ENCODE measurements at regions not wholly inside any gene's neighbourhood (a gene's known extent, or its start where the extent isn't known, plus 50 kb on each side); places are given as distances from the start of the nearest gene placed in this dataset.

- ATAC-seq, result no peak
- intact Hi-C loops (cut with DNase I), result no loop called here
- TF ChIP-seq CTCF (IDR thresholded peaks at IDR 0.05), result no peak
- no peak overlapping the region for H3K4me3 ChIP-seq
- H3K27ac ChIP-seq, result no peak overlapping the region
- H3K36me3 ChIP-seq, result no peaks in the 10 kb centered on the region
- H3K27me3 ChIP-seq, result peaks cover 0 to 49% (median 0%) of the 10 kb centered on the region in 7 donors
- H3K4me1 ChIP-seq, result no peaks in the 10 kb centered on the region
- 74 to 75% methylated on average over 10 of the region's 10 CpGs for WGBS, 2 donors
- DNase-seq, result no peak
- no peaks in the 10 kb centered on the region for H3K9me3 ChIP-seq
These were observed 451.7 kb downstream of the MATN1 start for GRCh38 chr1:30271401-30272276.

- DNase-seq (no peak), ATAC-seq (no peak)
- Histone ChIP-seq H3K27me3 (peaks cover 0 to 46% (median 0%) of the 10 kb centered on the region in 7 donors), H3K4me3 (no peak overlapping the region), H3K9me3 (no peaks in the 10 kb centered on the region), H3K27ac (no peak overlapping the region), H3K4me1 (no peaks in the 10 kb centered on the region), H3K36me3 (no peaks in the 10 kb centered on the region)
- intact Hi-C loops (cut with DNase I), result no loop called here
- no peak for TF ChIP-seq CTCF (IDR thresholded peaks at IDR 0.05)
- 81 to 92% methylated on average over 1 of the region's 1 CpG for WGBS, 2 donors
These were observed 452.9 kb downstream of the MATN1 start for GRCh38 chr1:30270461-30270860.

- DNase-seq, result no peak
- no peak for ATAC-seq
- no peaks in the 10 kb centered on the region for H3K9me3 ChIP-seq
- intact Hi-C loops (cut with DNase I), result no loop called here
- no peak overlapping the region for H3K4me3 ChIP-seq
- peaks cover 0 to 42% (median 0%) of the 10 kb centered on the region in 7 donors for H3K27me3 ChIP-seq
- no peak overlapping the region for H3K27ac ChIP-seq
- no peaks in the 10 kb centered on the region for H3K4me1 ChIP-seq
- TF ChIP-seq CTCF (IDR thresholded peaks at IDR 0.05), result no peak
- WGBS, 2 donors, result 66 to 75% methylated on average over 4 of the region's 4 CpGs
- H3K36me3 ChIP-seq, result no peaks in the 10 kb centered on the region
These were observed 454.3 kb downstream of the MATN1 start for GRCh38 chr1:30268923-30269666.

GRCh38 chr1:30267856-30268255 is 455.5 kb downstream of the MATN1 start:
- H3K36me3 ChIP-seq, result no peaks in the 10 kb centered on the region
- H3K4me1 ChIP-seq, result no peaks in the 10 kb centered on the region
- peaks cover 0 to 37% (median 0%) of the 10 kb centered on the region in 7 donors for H3K27me3 ChIP-seq
- H3K4me3 ChIP-seq, result no peak overlapping the region
- intact Hi-C loops (cut with DNase I), result no loop called here
- no peak overlapping the region for H3K27ac ChIP-seq
- no peak for ATAC-seq
- no peaks in the 10 kb centered on the region for H3K9me3 ChIP-seq
- 69 to 83% methylated on average over 6 of the region's 6 CpGs for WGBS, 2 donors
- no peak for TF ChIP-seq CTCF (IDR thresholded peaks at IDR 0.05)
- no peak for DNase-seq

Measured in heart right ventricle (tissue), 16 donors.